ENCODE measurements at regions not wholly inside any gene's neighbourhood (a gene's known extent, or its start where the extent isn't known, plus 50 kb on each side); places are given as distances from the start of the nearest gene placed in this dataset.
A peak's percentile ranks its signal among the peaks of the same experiment; 100 is the strongest.

DNA sequence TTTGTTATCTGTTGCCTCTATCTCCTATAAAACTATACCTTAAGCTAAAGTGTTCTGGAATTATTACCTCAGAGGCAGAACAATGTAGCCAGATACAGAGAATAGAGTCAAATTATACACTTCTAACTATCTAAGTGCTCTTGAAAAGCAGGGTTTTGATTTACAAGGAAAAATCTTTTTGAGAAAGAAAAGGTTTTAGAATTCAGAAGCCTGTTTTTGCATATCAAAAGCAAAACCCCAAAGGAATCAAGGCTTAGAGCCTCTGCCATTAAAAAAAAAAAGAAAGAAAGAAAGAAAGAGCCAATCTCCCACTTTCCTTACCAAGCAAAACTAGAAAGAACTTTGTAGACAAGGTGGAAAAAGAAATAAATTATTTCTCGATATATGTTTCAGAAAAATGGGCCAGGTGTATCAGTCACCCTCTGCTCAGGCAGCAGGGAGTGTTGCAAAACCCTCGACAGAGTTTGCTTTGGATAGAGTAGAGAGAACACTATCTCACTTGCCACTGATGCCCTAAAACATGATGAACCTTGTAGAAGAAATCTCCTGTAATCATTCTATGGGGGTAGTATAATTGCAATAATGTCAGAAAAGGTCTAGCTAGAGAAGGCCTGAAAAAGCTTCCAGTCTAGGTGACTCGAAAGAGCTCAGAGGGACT is 318.3 kb downstream of the PCDH10 start:
- DNase-seq (ENCODE audit: low read depth): no peak

DNA sequence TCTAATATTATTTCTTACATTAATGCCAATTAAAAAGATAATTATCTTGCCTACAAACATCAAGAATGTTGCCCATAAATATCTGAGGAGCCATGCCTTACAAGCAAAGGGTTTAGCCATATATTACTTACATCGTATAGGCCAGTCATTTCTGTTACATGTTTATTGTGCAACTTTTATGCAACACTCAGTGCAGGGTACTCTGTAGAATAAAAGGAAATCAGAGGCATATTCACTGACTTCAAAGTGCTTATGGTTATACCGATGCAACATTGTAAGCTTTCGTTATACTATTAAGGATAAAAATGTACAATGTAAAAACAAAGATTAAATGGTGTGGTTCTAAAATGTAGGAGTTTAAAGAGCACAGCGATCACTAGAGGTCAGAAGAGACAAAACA is 315.9 kb downstream of the PCDH10 start:
- no peak for DNase-seq (ENCODE audit: low read depth)

DNA sequence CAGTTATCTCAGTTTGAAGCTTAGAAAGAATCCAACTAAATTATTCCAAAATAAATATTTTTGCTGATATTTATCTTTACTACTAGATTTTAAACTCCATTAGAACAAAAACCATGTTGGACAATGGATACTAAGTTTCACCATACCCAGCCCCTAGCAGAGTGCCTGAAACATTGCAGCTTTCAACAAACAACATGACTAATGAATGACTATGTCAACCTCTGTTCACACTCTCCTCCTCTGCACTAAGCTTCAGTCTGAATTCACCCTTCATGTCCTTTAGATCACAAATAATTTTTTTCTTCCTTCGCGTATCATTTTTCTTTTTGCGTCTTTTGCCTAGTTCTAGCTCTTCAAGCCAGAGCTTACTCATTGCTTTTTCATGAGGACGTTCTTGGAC is 315.2 kb downstream of the PCDH10 start:
- no peak for DNase-seq (ENCODE audit: low read depth)

DNA sequence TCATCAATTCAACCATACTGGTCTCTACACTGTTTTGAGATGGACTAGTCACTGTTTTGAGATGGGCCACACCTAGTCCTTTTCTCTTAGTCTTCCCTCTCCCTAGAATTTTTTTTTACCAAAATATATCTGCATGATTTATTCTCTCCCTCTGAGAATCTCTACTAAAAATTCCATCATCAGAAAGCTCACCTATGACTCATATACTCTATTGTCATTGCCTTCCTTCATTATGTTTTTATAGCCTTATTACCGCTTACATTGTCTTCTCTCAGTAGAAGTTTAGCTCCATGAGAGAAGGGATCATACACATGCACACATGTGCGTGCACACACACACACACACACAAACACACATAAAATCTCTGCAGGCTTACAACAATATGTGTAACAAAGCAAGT is 303.6 kb downstream of the PCDH10 start:
- no peak for DNase-seq (ENCODE audit: low read depth)

DNA sequence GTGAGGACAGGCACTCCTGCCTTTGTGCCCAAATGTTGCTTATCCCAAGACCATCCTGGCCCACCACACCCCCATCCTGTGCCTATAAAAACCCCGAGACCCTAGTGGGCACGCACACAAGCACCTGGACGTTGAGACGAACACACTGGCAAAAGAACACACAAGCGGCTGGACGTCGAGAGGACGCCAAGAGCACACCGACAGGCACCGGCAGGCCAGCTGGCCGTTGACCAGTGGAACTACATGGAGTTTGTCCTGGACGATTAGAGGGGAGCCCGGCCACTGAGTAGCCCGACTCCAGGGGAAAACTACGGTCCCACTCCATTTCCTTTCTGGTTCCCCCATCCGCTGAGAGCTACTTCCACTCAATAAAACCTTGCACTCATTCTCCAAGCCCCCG is 301.7 kb downstream of the PCDH10 start:
- DNase-seq (ENCODE audit: low read depth): no peak

DNA sequence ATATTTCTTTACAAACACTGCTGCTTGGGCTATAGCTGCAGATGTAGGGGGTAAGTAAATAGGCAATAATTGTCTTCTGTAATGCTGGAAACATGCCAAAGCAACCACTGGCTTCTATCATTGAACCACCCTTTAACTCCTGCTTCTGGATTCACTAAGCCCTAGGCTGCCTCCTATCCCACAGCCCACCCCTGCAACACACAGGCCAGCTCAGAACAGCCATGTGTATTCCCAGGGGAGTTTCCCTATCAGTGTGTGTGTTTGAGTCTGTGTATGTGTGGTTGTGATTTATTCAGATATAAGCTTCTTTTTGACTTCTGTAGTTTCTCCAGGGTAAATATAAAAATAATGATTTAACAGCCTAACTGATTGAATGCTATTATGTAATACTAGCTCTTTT is 291.3 kb downstream of the PCDH10 start:
- no peak for DNase-seq (ENCODE audit: low read depth)

DNA sequence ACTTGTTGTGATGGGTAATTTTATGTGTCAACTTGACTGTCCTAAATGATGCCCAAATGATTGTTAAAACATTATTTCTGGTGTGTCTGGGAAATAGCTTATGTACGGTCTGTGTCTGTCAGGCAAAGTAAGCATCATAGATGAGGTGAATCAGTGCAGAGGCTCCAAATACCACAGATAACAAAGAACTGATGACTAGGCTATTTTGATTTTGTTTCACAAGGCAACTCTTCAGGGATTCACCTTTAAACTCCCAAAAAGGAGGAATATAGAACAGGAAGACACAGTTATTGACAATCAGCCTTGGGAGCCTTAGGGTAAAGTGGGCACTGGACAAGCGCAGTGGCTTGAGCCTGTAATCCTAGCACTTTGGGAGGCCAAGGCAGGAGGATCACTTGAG is 290.7 kb downstream of the PCDH10 start:
- DNase-seq (ENCODE audit: low read depth): no peak

DNA sequence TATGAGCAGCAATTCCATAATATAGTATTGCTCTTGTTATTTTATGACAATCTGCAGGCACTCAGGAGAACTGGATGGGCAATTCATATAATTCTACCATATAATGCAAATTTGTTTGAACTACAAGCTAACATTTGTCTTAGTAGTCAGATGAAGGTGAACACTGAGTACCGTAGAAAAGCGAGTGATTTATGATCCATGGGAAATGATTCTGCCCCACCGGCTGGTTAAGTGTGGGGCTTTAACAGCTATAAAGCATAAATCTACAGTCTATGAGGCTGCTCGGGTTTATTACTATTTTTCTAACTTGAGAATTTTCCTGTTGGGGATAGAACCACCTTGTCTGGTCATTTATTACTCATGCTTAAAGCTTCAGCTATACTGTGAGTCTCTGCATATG is 275.5 kb downstream of the PCDH10 start:
- DNase-seq (ENCODE audit: low read depth): no peak

DNA sequence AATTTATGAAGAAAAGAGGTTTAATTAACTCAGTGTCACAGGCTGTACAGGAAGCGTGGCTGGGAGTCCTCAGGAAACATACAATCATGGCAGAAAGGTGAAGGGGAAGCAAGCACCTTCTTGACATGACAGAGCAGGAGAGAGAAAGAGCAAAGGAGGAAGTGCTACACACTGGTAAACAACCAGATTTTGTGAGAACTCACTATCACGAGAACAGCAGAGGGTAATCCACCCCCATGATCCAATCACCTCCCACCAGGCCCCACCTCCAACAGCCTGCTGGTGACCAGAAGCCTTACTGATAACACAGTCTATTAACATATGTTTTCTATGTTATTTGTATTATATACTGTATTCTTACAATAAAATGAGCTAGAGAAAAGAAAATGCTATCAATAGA is 254.8 kb downstream of the PCDH10 start:
- DNase-seq (ENCODE audit: low read depth): no peak

DNA sequence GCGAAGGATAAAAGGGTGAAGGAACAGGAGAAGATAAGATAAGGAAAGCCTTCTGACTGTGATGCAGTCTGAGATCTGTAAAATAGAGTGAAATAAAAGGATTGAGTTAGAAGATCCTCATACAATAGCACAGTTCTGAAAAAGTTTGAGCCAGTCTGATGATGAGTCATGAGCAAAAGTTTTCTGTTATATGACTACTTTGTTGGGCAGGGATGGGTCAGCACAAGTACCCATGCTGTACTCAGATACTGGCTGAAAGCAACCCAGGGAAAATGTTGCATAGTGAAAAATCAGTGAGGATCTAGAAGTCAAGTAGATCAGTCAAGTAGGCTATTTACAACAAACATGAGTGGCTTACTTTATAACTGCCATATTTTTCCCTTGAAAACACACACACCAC is 253.5 kb downstream of the PCDH10 start:
- no peak for DNase-seq (ENCODE audit: low read depth)

DNA sequence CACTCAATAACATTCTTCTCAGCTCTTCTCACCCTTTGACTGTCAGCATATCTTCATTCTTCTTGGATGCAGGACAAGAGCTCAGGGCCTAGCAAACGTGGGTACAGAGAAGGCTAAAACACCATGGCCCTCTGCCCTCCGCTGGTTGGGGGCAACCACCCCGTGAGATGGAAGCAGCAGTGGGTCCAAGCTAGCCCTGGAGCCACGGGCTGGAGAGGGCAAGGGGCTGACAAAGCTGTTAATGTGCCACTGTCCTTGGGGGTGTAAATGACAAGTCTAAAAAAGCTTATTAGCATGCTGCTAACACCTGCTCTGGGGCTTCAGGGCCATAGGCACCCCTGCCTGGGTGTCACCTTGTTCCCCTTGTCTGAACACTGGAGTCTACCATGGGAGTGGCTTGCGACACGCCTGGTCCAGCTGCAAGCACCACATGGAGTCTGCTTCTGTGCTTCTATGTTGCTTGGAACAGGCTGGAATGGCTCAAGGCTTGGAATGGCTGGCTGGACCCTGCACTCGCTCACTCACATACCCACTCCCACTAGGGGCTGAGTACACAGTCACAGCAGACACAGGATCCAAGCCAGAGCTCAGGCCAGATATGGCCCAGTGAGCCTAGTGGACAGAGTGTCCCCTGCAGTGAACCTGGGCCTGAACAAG is 246.0 kb downstream of the PCDH10 start:
- no peak for DNase-seq (ENCODE audit: low read depth)

DNA sequence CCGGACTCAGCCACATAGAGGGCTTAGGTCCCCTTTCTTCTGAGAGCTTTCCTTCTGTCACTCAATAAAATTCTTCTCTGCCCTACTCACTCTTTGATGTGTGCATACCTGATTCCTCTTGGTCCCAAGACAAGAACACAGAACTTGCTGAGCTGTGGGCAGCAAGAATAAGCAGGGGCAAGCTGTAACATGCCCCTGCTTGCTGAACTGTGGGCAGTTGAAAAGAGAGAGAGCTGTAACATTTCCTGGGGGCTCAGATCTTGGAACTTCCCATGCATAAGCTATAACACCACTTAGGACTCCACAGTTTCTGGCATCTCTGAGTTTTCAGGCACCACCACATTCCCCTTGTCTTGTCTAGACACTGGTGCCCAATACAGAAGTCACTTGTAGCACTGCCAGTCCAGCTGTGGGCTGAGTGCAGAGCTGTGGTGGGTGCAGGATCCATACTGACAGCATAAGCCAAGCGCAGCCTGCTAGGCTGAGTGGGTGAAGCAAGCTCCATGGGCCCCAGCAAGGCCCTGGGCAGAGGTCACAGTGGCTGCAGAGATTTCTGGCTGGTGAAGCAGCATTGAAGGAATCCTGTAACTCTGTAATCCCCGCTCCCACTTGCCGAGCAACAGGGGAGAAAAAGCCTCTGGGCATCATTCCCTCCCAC is 241.2 kb downstream of the PCDH10 start:
- DNase-seq (ENCODE audit: low read depth): no peak

DNA sequence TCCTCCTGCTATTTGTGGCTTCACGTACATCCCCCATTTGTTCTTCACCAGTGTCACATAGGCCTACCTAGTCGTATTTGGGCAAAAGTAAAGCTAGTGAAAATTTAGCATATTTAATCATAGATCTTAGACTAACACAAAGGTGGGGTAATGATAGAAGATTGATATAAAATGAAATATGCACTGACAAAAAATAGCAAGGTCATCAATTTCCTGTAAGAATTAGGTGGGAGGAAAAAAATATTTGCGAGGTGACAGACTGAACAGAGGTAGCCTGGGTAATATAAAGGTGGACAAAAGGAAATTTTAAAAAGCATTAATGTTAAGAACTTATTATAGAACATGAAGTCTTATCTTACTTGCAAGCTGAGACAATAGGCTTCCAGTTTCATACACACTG is 239.9 kb downstream of the PCDH10 start:
- DNase-seq (ENCODE audit: low read depth): no peak

DNA sequence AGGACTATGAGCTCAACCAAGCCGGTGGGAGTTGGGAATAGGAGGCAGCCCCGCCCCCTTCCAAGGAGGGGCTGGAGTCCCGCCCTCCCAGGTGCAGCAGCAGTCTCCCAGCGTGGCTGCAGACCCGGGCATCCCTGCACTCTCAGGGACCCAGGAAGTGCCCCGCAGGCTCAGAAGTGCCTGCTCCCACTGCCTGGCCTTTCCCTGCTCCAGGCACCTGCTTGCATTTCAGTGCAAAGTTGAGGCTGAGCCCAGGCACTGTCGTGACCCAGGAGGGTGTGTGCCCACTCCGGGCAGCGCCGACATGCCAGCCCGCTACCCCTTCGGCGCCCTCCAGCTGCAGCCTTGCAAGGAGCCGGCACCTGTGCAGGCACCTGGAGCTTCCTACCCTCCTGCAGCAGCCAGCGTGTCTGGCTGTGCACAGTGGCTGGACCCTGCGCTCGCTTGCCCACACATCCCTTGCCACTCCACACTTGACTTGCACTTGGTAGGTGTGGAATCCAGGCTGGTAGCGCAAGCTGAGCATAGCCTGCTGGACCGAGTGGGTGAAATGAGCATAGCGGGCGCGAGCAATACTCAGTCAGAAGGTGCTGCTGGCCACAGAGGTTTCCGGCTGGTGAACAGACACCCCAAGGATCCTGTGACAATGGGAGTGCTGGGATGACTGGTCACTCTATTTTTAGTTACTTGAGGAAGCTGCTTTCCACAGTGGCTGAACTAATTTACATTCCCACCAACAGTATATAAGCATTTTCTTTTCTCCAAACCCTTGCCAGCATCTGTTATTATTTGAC is 236.3 kb downstream of the PCDH10 start:
- DNase-seq (ENCODE audit: low read depth): no peak

DNA sequence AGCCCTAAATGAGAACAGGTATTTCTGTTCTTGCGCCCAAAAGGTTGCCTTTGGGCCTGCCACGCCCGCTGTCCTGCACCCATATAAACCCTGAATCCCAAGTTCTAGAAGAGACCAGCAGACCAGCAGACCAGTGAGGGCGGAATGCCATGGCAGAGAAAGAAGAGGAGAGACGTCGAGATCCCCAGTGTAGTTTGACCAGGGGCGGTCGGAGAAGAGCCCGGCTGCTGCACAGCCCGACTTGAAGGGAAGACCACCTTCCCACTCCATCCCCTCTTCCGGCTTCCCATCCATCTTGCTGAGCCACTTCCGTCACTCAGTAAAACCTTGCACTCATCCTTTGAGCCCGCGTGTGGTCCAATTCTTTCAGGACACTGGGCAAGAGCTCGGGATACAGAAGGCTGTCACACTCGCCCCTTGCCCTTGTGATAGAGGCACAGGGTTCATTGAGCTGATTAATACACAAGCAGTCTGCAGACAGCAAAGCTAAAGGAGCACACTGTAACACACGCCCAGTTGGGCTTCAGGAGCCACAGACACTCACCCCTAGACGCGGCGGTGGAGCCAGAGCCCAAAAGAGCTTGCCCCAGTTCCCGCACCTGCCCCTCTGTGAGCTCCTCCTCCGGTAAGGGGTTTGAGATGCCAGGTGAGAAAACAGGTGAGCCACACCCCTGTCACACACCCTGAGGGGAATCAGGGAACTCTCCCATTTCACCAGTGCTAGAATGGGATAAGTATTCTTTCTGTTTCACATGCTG is 230.8 kb downstream of the PCDH10 start:
- no peak for DNase-seq (ENCODE audit: low read depth)

DNA sequence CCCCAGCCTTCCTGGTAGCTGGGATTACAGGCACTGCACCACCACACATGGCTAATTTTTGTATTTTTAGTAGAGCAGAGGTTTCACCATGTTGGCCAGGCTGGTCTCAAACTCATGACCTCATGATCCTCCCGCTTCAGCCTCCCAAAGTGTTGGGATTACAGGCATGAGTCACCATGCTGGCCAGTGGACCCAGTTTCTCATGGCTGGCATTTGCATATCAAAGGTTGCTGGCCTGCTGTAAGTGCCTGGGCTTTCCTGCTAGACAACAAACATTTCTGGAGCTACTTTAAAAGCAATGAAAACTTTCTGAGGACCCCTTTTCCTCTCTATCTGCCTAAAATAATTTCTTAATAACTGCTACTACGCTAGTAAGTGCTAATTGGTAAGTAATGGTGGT is 228.2 kb downstream of the PCDH10 start:
- DNase-seq (ENCODE audit: low read depth): no peak

DNA sequence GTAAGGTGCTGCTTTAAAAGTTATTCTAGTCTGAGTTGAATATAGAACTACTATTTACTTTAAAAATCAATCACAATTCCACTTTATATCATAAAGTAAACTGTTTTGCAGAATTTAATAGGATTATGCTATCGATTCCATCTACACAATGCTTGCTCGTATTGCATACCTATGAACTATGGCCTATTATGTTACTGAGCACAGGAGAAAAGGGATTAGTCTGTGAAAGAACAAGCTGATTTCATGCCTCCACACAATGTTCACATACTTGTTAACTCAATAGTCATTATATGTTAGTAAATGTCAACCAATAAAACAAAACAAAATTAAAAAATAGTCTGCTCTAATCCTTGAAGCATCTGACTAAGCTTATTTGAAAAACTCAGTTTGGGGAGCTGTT is 223.6 kb downstream of the PCDH10 start:
- DNase-seq (ENCODE audit: low read depth): no peak

DNA sequence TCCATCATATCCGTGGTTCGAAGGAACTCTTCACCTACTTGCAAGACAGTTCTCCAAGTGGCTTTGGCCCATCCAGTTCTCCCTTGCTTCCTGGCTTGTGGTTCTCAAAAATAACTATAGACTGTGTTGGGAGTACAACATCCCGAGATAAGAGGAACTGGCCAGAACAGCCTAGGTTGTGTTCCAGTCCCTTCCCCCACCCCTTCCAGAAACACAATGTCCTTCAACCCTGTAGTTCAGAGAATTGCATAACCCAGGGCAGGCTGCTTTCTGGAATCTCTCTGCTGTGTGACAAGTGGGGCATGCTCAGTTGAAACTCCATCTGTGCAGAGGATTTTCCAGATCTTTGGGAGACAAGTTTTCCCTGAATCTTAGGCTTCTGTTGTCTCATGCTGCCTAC is 206.5 kb downstream of the PCDH10 start:
- DNase-seq (ENCODE audit: low read depth): no peak

DNA sequence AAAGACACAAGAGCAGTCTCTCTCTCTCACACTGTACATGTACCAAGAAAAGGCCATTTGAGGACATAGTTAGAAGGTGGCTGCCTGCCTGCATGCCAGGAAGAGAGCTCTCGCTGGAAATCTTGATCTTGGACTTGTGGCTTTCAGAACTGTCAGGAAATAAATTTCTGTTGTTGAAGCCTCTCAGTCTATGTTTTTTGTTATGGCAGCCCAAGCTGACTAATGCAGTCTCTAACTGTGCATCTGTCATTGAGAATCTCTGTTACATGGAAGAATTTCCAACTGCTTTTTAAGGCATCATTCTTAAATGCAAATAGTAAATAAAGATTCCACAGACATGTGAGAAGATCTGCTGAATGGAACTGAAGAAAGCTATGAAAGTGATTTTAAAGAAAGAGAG is 198.3 kb downstream of the PCDH10 start:
- DNase-seq (ENCODE audit: low read depth): no peak

DNA sequence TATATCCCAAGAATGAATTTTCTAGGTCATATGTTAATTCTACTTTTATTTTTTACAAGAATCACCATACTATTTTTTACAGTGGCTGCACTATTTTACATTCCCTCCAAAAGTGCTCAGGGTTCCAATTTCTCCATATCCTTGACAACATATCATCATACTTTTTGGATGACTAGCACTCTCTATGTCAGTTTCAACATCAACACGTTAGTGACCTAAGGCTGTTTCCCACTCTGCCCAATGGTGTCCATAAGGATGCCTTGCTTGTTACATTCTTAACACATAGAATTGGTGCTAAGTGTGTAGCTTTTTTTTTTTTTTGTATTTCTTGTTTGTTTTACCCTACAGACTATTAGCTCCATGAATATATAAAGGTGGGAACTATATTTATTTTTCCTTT is 175.4 kb downstream of the PCDH10 start:
- no peak for DNase-seq (ENCODE audit: low read depth)

DNA sequence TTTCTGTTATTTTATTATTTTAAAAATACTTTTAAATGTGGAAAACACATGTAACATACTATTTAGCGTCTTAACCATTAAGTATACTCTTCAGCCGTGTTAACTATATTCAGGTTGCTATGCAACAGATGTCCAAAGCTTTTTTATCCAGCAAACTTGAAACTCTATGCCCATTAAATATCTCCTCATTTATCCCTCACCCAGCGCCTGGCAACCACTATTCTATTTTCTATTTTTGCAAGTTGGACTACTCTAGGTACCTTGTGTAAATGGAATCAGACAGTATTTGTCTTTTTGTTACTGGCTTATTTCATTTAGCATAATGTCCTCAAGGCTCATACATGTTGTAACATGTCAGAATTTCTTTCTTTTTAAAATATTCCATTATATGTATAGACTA is 174.6 kb downstream of the PCDH10 start:
- DNase-seq (ENCODE audit: low read depth): no peak

DNA sequence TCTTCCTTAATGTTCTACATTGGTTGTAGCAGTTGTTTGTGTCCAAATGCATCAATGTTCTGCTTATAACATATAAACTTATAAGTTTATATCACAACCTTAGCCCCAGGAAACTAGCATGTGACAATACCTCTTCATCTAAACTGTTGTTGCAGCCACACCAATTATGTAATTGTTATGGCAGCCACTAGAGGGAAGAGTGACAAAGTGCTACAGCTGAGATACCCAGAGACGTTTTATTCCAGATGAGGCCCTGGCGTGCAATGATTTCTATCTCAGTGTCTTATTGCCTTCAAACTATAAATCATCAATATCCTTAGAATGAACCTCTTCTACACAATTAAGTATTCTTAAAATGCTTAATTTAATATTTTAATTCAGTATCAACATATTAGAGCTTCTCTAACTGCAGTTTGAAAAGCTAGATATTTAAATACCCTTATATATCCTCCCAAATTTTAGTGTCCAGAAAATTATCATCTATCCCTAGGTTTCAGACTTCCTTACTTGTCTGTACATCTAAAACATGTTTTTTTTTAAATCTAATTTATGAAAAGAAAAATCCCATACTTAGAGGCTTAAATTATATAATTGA is 171.6 kb downstream of the PCDH10 start:
- DNase-seq (ENCODE audit: low read depth): peak; percentile 2

Data from stromal cell of bone marrow (primary cell).